ENCODE measurements at regions not wholly inside any gene's neighbourhood (a gene's known extent, or its start where the extent isn't known, plus 50 kb on each side); places are given as distances from the start of the nearest gene placed in this dataset.

DNA sequence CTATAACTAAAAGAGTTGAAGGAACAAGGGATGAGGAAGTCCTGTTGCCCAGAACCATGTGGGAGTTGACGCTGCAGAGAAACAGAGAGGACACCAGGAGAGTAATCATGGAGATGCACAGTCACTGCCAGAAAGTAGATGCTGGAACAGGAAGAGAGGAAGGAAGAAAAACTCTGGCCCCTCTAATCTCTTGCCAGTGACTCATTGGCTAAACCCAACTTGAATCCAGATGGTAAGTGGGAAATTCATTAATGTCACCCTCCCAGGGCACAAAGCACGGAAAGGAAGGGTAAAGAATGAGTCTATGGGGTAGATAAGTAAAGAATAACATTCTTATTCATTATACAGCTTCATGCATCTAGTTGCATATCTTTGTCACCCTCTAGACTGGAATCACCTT, 631.9 kb downstream of the PRELID2 start:
- H3K36me3 ChIP-seq (ENCODE audit: control insufficient read depth, insufficient read depth, low read length): no peaks in the 10 kb centered on the region
- H3K9me3 ChIP-seq (ENCODE audit: control insufficient read depth, low read depth, low read length): no peaks in the 10 kb centered on the region
- no peak overlapping the region for H3K27ac ChIP-seq (ENCODE audit: low read length)
- WGBS (ENCODE audit: insufficient coverage, low lambda C conversion rate): no CpG with 5 or more reads among the region's 2 CpGs
- H3K4me3 ChIP-seq (ENCODE audit: low read length): no peak overlapping the region
- H3K27me3 ChIP-seq (ENCODE audit: control insufficient read depth, insufficient read depth, low read length): no peaks in the 10 kb centered on the region
- no peak for DNase-seq
- H3K4me1 ChIP-seq (ENCODE audit: control insufficient read depth, insufficient read depth, low read length): no peaks in the 10 kb centered on the region

DNA sequence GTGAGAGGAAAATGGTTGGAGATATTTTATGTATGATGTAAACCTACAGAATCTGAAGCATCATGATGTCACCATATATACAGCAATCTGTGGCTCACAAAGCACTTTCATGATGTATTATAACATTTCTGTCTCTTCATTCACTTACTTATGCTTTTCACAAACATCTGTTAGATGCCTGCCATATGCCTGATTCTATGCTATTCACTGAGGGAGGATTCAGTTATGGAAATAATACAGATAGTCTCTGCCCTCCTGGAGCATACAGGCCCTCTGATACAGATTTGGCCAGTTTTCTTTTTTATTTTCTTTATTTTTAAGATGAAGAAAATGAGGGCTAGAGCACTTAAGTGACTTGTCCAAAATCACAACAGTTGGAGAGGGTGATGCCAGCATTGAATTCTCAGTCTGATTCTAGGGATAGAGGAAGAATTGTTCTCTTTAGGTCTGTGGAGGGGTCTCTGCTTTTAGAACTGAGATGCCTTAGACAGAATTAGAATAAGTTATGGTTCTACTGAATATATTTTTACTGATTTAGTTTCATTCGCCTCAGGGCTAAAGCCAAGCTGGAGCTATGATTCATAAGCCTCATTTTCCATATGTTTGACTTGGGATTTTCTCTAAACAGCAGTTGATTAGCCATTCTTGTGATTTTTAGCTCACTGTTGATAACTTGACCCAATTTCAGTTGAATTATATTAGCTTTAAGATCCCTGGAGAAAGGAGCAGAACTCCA, 636.4 kb downstream of the PRELID2 start:
- Histone ChIP-seq H3K4me3 (ENCODE audit: low read length) (no peak overlapping the region), H3K9me3 (ENCODE audit: control insufficient read depth, low read depth, low read length) (no peaks in the 10 kb centered on the region), H3K36me3 (ENCODE audit: control insufficient read depth, insufficient read depth, low read length) (no peaks in the 10 kb centered on the region), H3K27ac (ENCODE audit: low read length) (no peak overlapping the region), H3K27me3 (ENCODE audit: control insufficient read depth, insufficient read depth, low read length) (no peaks in the 10 kb centered on the region), H3K4me1 (ENCODE audit: control insufficient read depth, insufficient read depth, low read length) (no peaks in the 10 kb centered on the region)
- WGBS (ENCODE audit: insufficient coverage, low lambda C conversion rate): no CpG with 5 or more reads among the region's 1 CpG
- DNase-seq: no peak

DNA sequence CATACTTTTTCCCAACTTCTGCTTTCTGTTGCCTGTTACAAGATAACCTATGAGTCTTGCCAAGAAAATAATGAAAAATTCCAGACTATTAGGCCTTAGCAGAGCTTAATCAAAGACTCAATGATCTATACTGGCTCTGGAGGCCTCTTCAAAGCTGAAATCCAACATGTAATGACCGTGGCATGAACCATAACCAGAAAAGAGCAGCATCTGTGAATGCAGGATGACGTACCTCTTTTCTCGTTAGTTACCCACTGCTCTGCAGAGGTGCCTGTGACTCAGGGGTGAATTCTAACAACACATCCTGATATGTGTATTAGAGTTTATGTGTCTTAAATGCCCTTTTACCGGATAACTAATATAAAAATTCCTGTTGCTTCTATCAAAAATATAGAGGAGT, 645.4 kb downstream of the PRELID2 start:
- no peaks in the 10 kb centered on the region for H3K27me3 ChIP-seq (ENCODE audit: control insufficient read depth, insufficient read depth, low read length)
- DNase-seq: no peak
- no peak overlapping the region for H3K4me3 ChIP-seq (ENCODE audit: low read length)
- H3K36me3 ChIP-seq (ENCODE audit: control insufficient read depth, insufficient read depth, low read length): no peaks in the 10 kb centered on the region
- no peaks in the 10 kb centered on the region for H3K4me1 ChIP-seq (ENCODE audit: control insufficient read depth, insufficient read depth, low read length)
- no CpG with 5 or more reads among the region's 4 CpGs for WGBS (ENCODE audit: insufficient coverage, low lambda C conversion rate)
- H3K27ac ChIP-seq (ENCODE audit: low read length): no peak overlapping the region
- no peaks in the 10 kb centered on the region for H3K9me3 ChIP-seq (ENCODE audit: control insufficient read depth, low read depth, low read length)

DNA sequence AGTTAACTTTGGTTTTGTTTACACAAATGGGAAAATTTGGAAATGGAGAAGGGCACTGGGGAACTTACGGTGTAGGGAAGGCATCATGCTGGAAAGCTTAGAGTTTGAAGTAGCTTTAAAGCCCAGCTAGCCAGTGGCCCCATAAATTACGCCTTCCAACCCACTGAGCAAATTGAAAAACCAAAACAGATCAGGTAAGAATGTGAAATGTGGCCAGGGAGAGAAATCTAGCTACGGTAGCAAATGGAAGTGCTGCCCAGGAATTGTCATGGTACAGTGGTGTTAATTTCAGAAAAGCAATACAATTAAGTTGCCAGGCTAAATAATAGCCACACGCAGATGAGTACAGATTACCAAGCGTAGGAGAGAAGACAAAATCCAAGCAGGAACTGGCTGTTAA, 654.8 kb downstream of the PRELID2 start:
- H3K36me3 ChIP-seq (ENCODE audit: control insufficient read depth, insufficient read depth, low read length): no peaks in the 10 kb centered on the region
- no peaks in the 10 kb centered on the region for H3K27me3 ChIP-seq (ENCODE audit: control insufficient read depth, insufficient read depth, low read length)
- WGBS (ENCODE audit: insufficient coverage, low lambda C conversion rate): no CpG with 5 or more reads among the region's 5 CpGs
- H3K4me3 ChIP-seq (ENCODE audit: low read length): no peak overlapping the region
- DNase-seq: no peak
- no peak overlapping the region for H3K27ac ChIP-seq (ENCODE audit: low read length)
- no peaks in the 10 kb centered on the region for H3K9me3 ChIP-seq (ENCODE audit: control insufficient read depth, low read depth, low read length)
- no peaks in the 10 kb centered on the region for H3K4me1 ChIP-seq (ENCODE audit: control insufficient read depth, insufficient read depth, low read length)

DNA sequence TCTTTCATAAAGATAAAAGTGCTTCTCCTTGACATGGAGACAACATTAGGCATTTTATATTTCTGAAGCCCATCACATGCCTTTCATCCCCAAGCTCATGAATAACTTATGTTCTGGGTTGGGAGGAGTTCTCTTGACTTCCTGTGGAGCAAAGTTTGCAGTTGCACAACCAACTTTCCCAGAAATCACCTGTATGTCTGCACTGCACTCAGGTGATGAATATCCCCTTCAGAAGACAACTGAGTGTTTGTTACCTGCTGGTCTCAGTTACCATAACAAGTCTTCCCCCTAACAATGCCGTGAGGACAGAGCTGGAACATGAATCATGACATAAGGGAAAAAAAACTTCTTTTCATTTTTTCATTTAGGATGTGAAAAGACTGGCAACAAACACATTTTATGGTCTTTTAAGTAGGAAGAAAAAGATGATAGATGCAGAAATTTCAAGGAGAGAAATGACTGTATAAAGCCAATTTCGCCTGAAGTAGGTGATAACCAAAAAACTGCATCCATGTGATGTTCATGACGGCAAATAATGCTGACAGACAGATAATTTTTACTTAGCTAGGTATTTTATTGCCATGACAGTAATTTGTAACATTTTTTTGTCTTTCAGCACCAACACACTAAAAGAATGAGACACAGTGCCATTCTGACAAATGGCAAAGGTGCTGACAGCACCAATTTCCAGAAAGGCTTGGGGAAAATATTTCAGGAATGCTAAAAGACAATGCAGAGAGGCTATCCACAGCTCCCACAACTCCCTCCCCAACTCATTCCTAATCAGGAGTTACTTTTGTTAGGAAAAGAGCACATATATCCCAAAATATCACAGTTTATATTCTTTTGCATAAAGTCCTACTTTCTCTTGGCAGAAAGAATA, 656.3 kb downstream of the PRELID2 start:
- DNase-seq: peak; percentile 82 to 91
- no peaks in the 10 kb centered on the region for H3K27me3 ChIP-seq (ENCODE audit: control insufficient read depth, insufficient read depth, low read length)
- H3K4me1 ChIP-seq (ENCODE audit: control insufficient read depth, insufficient read depth, low read length): no peaks in the 10 kb centered on the region
- 57% methylated on average over 2 of the region's 3 CpGs for WGBS (ENCODE audit: insufficient coverage, low lambda C conversion rate)
- H3K4me3 ChIP-seq (ENCODE audit: low read length): no peak overlapping the region
- H3K27ac ChIP-seq (ENCODE audit: low read length): peak overlapping the region; percentile 65
- H3K9me3 ChIP-seq (ENCODE audit: control insufficient read depth, low read depth, low read length): no peaks in the 10 kb centered on the region
- H3K36me3 ChIP-seq (ENCODE audit: control insufficient read depth, insufficient read depth, low read length): no peaks in the 10 kb centered on the region

DNA sequence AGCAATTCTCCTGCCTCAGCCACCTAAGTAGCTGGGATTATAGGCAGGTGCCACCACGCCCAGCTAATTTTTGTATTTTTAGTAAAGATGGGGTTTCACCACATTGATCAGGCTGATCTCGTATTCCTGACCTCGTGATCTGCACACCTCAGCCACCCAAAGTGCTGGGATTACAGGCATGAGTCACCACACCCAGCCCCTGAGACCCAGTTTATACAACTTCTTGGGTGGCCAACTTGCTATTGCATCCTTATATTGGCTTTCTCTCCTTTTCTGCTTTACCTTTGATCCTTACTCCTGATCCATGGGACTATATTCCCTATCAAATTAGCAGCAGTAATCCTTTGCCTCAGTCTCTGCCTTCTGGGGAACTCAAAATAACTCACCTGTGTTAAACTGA, 659.1 kb downstream of the PRELID2 start:
- no peak overlapping the region for H3K4me3 ChIP-seq (ENCODE audit: low read length)
- no CpG with 5 or more reads among the region's 3 CpGs for WGBS (ENCODE audit: insufficient coverage, low lambda C conversion rate)

DNA sequence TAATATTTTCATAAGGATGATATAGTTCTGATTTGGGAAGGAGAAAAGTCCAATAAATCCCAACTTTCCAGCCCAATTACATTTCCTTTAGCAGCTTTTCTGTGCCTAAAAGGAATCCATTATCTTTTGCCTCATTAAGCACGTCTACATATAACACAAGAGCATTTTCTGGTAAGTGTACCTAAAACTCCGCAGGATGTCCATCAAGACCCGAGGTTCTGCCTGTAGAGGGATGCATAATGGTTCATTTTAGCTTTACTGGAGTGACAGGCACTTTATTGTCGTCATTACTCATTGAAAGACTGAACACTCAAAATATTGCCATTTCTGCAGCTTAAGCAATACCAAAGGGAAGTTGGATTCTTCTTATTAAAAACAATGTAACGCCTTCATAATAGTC, 669.0 kb downstream of the PRELID2 start:
- no peak overlapping the region for H3K4me3 ChIP-seq (ENCODE audit: low read length)
- no peaks in the 10 kb centered on the region for H3K27me3 ChIP-seq (ENCODE audit: control insufficient read depth, insufficient read depth, low read length)
- no peak for DNase-seq
- H3K27ac ChIP-seq (ENCODE audit: low read length): no peak overlapping the region
- H3K4me1 ChIP-seq (ENCODE audit: control insufficient read depth, insufficient read depth, low read length): peaks cover 8% of the 10 kb centered on the region
- WGBS (ENCODE audit: insufficient coverage, low lambda C conversion rate): no CpG with 5 or more reads among the region's 5 CpGs
- no peaks in the 10 kb centered on the region for H3K9me3 ChIP-seq (ENCODE audit: control insufficient read depth, low read depth, low read length)
- H3K36me3 ChIP-seq (ENCODE audit: control insufficient read depth, insufficient read depth, low read length): no peaks in the 10 kb centered on the region

More for the DNA sequence above, 659.1 kb downstream of the PRELID2 start:
- no peak overlapping the region for H3K27ac ChIP-seq (ENCODE audit: low read length)
- no peak for DNase-seq
- no peaks in the 10 kb centered on the region for H3K9me3 ChIP-seq (ENCODE audit: control insufficient read depth, low read depth, low read length)
- H3K27me3 ChIP-seq (ENCODE audit: control insufficient read depth, insufficient read depth, low read length): no peaks in the 10 kb centered on the region
- no peaks in the 10 kb centered on the region for H3K4me1 ChIP-seq (ENCODE audit: control insufficient read depth, insufficient read depth, low read length)
- no peaks in the 10 kb centered on the region for H3K36me3 ChIP-seq (ENCODE audit: control insufficient read depth, insufficient read depth, low read length)

DNA sequence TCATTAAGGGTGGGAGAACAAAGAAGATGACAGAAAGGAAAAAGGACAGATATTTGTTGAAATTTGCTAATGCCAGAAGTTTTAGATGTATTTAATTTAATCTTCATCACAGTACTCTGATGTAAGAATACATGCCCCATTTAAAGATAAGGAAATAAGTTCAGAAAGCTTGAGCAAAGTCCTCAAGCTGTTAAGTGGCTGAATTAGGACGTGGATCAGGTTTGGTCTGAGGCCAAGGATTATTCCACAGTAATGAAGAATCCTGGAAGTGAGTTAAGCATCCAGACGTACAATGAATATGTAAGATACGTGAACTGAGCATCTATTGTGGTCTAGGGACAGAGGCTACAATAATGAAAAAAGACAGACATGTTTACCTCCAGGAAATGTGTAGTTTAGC, 671.3 kb downstream of the PRELID2 start:
- Histone ChIP-seq H3K27me3 (ENCODE audit: control insufficient read depth, insufficient read depth, low read length) (no peaks in the 10 kb centered on the region), H3K4me3 (ENCODE audit: low read length) (no peak overlapping the region), H3K4me1 (ENCODE audit: control insufficient read depth, insufficient read depth, low read length) (peaks cover 8% of the 10 kb centered on the region), H3K36me3 (ENCODE audit: control insufficient read depth, insufficient read depth, low read length) (no peaks in the 10 kb centered on the region), H3K9me3 (ENCODE audit: control insufficient read depth, low read depth, low read length) (no peaks in the 10 kb centered on the region), H3K27ac (ENCODE audit: low read length) (peak overlapping the region; percentile 48)
- 43% methylated on average over 3 of the region's 3 CpGs for WGBS (ENCODE audit: insufficient coverage, low lambda C conversion rate)
- peak; percentile 18 to 54 for DNase-seq

DNA sequence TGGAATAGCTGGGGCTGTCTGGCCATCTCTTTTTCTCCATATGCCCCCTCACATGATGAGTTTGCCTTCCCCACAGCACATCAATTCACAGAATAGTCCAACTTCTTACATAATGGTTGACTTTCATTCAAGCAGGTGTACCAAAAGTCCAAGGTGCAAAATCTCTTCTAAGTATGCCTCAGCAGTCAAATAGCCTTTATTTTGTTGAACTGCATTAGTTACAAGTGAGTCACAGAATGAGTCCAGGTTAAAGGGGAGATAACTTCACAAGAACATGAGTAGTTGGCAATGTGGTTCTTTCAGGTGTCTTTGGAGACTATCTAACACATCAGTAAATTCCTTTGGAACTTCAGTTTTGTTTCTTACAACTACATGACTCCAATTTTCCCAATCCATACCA, 672.5 kb downstream of the PRELID2 start:
- DNase-seq: peak; percentile 74 to 86
- peak overlapping the region; percentile 66 for H3K27ac ChIP-seq (ENCODE audit: low read length)

DNA sequence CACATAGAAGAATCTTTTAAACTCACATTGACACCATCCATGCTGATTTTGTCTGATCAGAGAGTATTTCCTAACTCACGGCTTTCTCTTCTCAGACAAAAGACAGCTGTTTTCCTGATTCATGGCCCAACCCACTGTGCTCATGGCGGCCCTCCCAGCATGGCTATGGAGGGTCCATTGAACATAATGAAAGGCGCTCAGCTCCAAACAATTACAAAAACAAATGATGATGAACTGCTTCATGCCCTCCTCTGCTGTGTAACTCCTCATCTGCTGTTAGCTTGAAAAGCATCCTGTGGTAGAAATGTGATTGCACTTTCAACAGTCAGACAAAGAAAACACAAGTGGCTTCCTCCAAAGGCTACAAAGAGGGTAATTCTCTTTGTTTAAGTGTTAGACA, 673.8 kb downstream of the PRELID2 start:
- DNase-seq: no peak
- Histone ChIP-seq H3K4me3 (ENCODE audit: low read length) (no peak overlapping the region), H3K4me1 (ENCODE audit: control insufficient read depth, insufficient read depth, low read length) (peaks cover 8% of the 10 kb centered on the region), H3K36me3 (ENCODE audit: control insufficient read depth, insufficient read depth, low read length) (no peaks in the 10 kb centered on the region), H3K27ac (ENCODE audit: low read length) (no peak overlapping the region), H3K9me3 (ENCODE audit: control insufficient read depth, low read depth, low read length) (no peaks in the 10 kb centered on the region), H3K27me3 (ENCODE audit: control insufficient read depth, insufficient read depth, low read length) (no peaks in the 10 kb centered on the region)
- 60% methylated on average over 1 of the region's 3 CpGs for WGBS (ENCODE audit: insufficient coverage, low lambda C conversion rate)

More for the DNA sequence above, 672.5 kb downstream of the PRELID2 start:
- no peaks in the 10 kb centered on the region for H3K36me3 ChIP-seq (ENCODE audit: control insufficient read depth, insufficient read depth, low read length)
- no peaks in the 10 kb centered on the region for H3K9me3 ChIP-seq (ENCODE audit: control insufficient read depth, low read depth, low read length)
- no peak overlapping the region for H3K4me3 ChIP-seq (ENCODE audit: low read length)
- peaks cover 8% of the 10 kb centered on the region for H3K4me1 ChIP-seq (ENCODE audit: control insufficient read depth, insufficient read depth, low read length)
- H3K27me3 ChIP-seq (ENCODE audit: control insufficient read depth, insufficient read depth, low read length): no peaks in the 10 kb centered on the region
